ENCODE measurements at regions not wholly inside any gene's neighbourhood (a gene's known extent, or its start where the extent isn't known, plus 50 kb on each side); places are given as distances from the start of the nearest gene placed in this dataset.

DNA sequence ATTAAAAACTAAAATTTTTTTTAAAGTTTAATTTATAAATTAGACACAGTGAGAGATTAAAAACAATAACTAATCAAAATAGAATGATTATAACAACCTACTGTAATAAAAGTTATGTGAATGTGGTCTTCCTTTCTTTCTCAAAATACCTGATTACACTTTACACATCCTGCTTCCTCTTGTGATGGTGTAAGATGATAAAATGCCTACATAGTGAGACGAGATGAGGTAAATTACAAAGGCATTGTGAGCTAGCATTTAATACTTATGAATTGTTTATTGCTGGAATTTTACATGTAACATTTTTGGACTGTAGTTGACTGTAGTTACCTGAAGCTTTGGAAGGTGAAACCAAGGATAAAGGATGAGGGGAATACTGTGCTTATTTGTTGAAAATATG is 94.2 kb upstream of the CLEC14A start:
- Histone ChIP-seq H3K4me3 (no peak overlapping the region), H3K27me3 (no peaks in the 10 kb centered on the region), H3K4me1 (no peaks in the 10 kb centered on the region), H3K9me3 (no peaks in the 10 kb centered on the region), H3K36me3 (replicated peaks in 1 of 2; ENCODE audit: insufficient read depth in 1 of 2, low read depth in 2 of 2) (no peaks in the 10 kb centered on the region), H3K27ac (no peak overlapping the region)
- DNase-seq = no peak
- WGBS, 2 donors = 26 to 30% methylated on average over 1 of the region's 1 CpG
- intact Hi-C loops (cut with DNase I) = no loop called here
- ATAC-seq = no peak
- no peak for TF ChIP-seq POLR2A (IDR thresholded peaks at IDR 0.05)
- TF ChIP-seq, protein P1, sequence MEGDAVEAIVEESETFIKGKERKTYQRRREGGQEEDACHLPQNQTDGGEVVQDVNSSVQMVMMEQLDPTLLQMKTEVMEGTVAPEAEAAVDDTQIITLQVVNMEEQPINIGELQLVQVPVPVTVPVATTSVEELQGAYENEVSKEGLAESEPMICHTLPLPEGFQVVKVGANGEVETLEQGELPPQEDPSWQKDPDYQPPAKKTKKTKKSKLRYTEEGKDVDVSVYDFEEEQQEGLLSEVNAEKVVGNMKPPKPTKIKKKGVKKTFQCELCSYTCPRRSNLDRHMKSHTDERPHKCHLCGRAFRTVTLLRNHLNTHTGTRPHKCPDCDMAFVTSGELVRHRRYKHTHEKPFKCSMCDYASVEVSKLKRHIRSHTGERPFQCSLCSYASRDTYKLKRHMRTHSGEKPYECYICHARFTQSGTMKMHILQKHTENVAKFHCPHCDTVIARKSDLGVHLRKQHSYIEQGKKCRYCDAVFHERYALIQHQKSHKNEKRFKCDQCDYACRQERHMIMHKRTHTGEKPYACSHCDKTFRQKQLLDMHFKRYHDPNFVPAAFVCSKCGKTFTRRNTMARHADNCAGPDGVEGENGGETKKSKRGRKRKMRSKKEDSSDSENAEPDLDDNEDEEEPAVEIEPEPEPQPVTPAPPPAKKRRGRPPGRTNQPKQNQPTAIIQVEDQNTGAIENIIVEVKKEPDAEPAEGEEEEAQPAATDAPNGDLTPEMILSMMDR (IDR thresholded peaks at IDR 0.05) = no peak

DNA sequence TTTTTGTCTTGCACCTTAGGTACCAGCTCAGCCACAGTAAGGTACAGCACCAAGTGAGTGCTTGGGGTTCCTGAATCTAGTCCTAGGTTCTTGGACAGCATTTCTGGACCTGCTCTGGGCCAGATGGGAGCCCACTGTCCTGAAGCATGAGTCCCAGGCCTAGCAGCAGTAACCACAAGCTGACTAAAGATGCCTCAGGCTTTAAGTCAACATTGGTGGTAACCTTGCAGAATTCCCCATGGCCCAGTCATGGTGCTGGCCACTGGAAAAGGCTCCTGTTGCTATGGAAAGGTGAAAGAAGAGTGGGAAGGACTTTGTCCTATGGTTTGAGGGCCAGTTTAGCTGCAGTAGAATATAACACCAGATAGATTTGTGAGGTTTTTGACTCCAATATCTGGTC is 86.9 kb upstream of the CLEC14A start:
- intact Hi-C loops (cut with DNase I) = no loop called here
- no peaks in the 10 kb centered on the region for H3K27me3 ChIP-seq
- no peaks in the 10 kb centered on the region for H3K36me3 ChIP-seq (replicated peaks in 1 of 2; ENCODE audit: insufficient read depth in 1 of 2, low read depth in 2 of 2)
- TF ChIP-seq POLR2A (IDR thresholded peaks at IDR 0.05) = no peak
- TF ChIP-seq, protein P1 (IDR thresholded peaks at IDR 0.05) = no peak
- no peak overlapping the region for H3K4me3 ChIP-seq
- H3K4me1 ChIP-seq = no peaks in the 10 kb centered on the region
- H3K27ac ChIP-seq = no peak overlapping the region
- no peaks in the 10 kb centered on the region for H3K9me3 ChIP-seq
- DNase-seq = no peak
- no peak for ATAC-seq

- intact Hi-C loops (cut with DNase I) = no loop called here
- H3K4me3 ChIP-seq = no peak overlapping the region
- no peaks in the 10 kb centered on the region for H3K4me1 ChIP-seq
- H3K9me3 ChIP-seq = no peaks in the 10 kb centered on the region
- no peaks in the 10 kb centered on the region for H3K27me3 ChIP-seq
- no peak overlapping the region for H3K27ac ChIP-seq
- 86 to 88% methylated on average over 1 of the region's 1 CpG for WGBS, 2 donors
- TF ChIP-seq POLR2A (IDR thresholded peaks at IDR 0.05) = no peak
- TF ChIP-seq, protein P1 (IDR thresholded peaks at IDR 0.05) = no peak
- no peaks in the 10 kb centered on the region for H3K36me3 ChIP-seq (replicated peaks in 1 of 2; ENCODE audit: insufficient read depth in 1 of 2, low read depth in 2 of 2)
- no peak for ATAC-seq
- DNase-seq = no peak
These were observed 83.8 kb upstream of the CLEC14A start for GRCh38 chr14:38339696-38340095.

- Histone ChIP-seq H3K36me3 (replicated peaks in 1 of 2; ENCODE audit: insufficient read depth in 1 of 2, low read depth in 2 of 2) (no peaks in the 10 kb centered on the region), H3K4me3 (no peak overlapping the region), H3K9me3 (no peaks in the 10 kb centered on the region), H3K4me1 (no peaks in the 10 kb centered on the region), H3K27me3 (no peaks in the 10 kb centered on the region), H3K27ac (no peak overlapping the region)
- ATAC-seq = no peak
- intact Hi-C loops (cut with DNase I) = no loop called here
- no peak for DNase-seq
- TF ChIP-seq POLR2A (IDR thresholded peaks at IDR 0.05) = no peak
- TF ChIP-seq, protein P1 (IDR thresholded peaks at IDR 0.05) = no peak
These were observed 80.4 kb upstream of the CLEC14A start for GRCh38 chr14:38336298-38336697.

GRCh38 chr14:38330275-38330674 is 74.4 kb upstream of the CLEC14A start:
- WGBS, 2 donors = 31 to 56% methylated on average over 2 of the region's 2 CpGs
- intact Hi-C loops (cut with DNase I) = no loop called here
- Histone ChIP-seq H3K27ac (no peak overlapping the region), H3K36me3 (replicated peaks in 1 of 2; ENCODE audit: insufficient read depth in 1 of 2, low read depth in 2 of 2) (no peaks in the 10 kb centered on the region), H3K27me3 (no peaks in the 10 kb centered on the region), H3K4me3 (no peak overlapping the region), H3K4me1 (no peaks in the 10 kb centered on the region), H3K9me3 (no peaks in the 10 kb centered on the region)
- ATAC-seq = no peak
- no peak for DNase-seq
- TF ChIP-seq POLR2A (IDR thresholded peaks at IDR 0.05) = no peak
- TF ChIP-seq, protein P1 (IDR thresholded peaks at IDR 0.05) = no peak

Data from body of pancreas (tissue), 4 donors.